Ectodermal cell (in vitro differentiated cells): ENCODE measurements at regions not wholly inside any gene's neighbourhood (a gene's known extent, or its start where the extent isn't known, plus 50 kb on each side); places are given as distances from the start of the nearest gene placed in this dataset.
A peak's percentile ranks its signal among the peaks of the same experiment; 100 is the strongest.

Source experiments
- H3K27ac ChIP-seq: 2 replicates; pipeline ENCODE4 v1.7.0; 2013; ENCODE audit warnings: mild to moderate bottlenecking, low read depth, low read length; ENCODE audit not compliant: insufficient read depth, poor library complexity, severe bottlenecking
- H3K27me3 ChIP-seq: 2 replicates; pipeline ENCODE4 v1.7.0; 2013; ENCODE audit warnings: mild to moderate bottlenecking, low read length; ENCODE audit not compliant: insufficient read depth, control insufficient read depth, poor library complexity, severe bottlenecking
- H3K36me3 ChIP-seq: one replicate; pipeline ENCODE4 v1.7.0; 2013; ENCODE audit warnings: low read length; ENCODE audit not compliant: control insufficient read depth, insufficient read depth
- H3K4me1 ChIP-seq: one replicate; pipeline ENCODE4 v1.7.0; 2013; ENCODE audit warnings: low read length; ENCODE audit not compliant: control insufficient read depth, insufficient read depth
- H3K4me3 ChIP-seq: 2 replicates; pipeline ENCODE4 v1.7.0; 2013; ENCODE audit warnings: low read depth, low read length, control low read depth; ENCODE audit not compliant: insufficient read depth
- H3K9me3 ChIP-seq: 2 replicates; pipeline ENCODE4 v1.7.0; 2013; ENCODE audit warnings: mild to moderate bottlenecking, low read length, moderate library complexity; ENCODE audit not compliant: control insufficient read depth
- WGBS, 2 experiments: methylation state at CpG; one replicate each; pipeline ENCODE4 v1.1.7; 2013; ENCODE audit warnings: missing lambda C conversion rate in 2 of 2; 5-methylcytosine and 5-hydroxymethylcytosine counted together

DNA sequence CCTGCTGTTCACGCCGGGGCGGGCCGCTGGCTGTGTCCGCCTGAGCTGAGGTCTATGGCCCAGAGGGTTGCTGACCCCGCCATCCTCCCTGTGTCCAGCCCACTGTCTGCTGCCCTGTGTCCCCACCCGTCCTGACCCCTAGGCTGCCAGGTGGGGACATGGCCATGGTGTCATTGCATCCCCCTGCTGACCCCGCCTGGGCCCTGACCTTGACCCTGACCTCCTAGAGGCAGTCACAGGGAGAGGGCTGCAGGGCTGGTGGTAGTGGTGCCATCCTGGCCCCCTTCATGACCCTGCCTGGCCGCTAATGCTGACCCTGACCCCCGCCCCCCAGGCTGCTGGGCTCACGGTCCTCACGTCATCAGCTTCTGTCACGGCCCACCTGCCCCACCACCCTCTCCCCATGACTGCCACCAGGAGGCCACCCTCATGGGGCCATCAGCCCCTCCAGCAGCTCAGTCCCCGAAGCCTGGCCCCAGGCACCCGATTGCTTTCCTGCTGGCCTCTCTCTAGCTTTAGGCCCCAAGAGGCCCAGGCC is 285.9 kb downstream of the BRD1 start:
- Histone ChIP-seq H3K9me3 (no peaks in the 10 kb centered on the region), H3K27ac (no peak overlapping the region), H3K4me3 (no peak overlapping the region), H3K4me1 (peaks cover 9% of the 10 kb centered on the region), H3K27me3 (no peaks in the 10 kb centered on the region), H3K36me3 (no peaks in the 10 kb centered on the region)
- 95 to 96% methylated on average over 15 of the region's 15 CpGs for WGBS, 2 experiments

DNA sequence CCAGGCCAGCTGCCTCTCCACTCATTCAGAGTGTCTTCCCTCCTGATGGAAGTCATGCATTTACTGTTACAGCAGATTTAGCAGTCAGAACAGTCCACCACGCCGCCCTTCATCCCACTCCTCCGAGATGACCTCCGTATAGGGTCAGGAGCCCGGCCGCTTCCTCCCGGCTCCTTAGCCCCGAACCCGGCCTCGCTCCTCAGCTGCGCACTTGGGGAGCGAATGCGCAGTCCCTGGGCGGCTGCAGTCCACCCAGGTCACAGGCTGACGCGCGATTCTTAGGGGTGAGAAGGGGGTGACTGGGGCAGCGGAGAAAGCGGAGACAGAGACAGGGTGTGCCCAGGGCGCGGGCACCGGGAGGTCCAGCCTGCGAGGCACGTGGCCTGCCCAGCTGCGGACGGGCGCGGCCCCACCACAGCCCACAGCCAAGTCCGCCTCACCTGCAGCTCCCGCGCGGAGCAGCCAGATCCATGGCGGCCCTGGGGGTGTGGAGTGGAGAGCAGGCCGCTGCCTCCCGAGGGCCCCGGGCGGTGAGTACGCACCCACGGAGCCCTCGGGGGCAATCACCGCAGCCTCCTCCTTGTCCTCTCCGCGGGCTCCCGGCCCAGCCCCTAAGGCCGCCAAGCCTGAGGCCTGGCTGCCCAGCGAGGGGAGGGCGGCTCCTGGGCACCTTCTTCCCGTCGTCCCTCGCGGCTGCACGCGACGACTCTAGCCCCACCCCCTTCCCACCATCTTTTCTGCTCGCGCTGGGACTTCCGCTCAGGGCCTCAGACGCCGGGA is 286.6 kb downstream of the BRD1 start:
- WGBS, 2 experiments: 95% methylated on average over 59 of the region's 59 CpGs
- Histone ChIP-seq H3K27me3 (no peaks in the 10 kb centered on the region), H3K9me3 (no peaks in the 10 kb centered on the region), H3K4me3 (no peak overlapping the region), H3K4me1 (peaks cover 16% of the 10 kb centered on the region), H3K27ac (no peak overlapping the region), H3K36me3 (no peaks in the 10 kb centered on the region)

DNA sequence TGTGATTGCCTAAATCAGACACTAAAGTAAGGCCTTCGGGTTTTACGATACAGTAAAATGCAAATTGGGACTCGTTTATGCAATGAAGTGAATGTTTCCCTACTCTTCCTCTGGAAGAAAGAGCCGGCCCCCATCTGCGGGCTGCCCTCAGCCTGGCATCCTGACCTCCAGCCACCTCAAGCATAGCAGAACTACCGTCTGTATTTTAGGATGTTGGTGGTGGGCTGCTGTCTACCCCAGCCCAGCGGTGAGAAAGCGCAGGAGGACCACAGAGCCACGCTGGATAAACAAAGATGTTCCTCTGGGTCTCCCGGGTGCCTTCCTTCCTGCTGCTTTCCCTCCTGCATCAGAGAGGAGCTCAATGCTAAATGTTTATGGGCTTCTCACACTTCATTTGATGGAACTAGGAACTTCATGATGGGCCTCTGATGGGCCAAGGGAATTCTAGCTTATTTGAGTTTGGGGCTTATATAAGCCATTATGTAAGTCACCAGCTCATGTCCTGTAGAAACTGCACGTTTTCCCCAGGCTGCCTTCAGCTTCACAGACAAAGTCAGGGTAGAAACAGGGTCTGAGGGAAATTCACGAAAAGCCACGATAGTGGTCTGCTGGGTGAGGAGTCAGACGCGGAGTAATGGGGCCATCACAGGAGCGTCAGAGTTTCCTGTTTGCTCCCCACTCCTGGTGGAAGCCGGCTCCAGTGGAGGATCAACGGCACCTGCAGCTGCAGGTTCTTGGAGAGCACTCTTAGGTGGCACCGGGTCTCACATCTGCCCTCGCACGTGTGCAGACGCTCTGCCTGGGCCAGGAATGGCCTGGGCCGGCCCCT is 287.4 kb downstream of the BRD1 start:
- Histone ChIP-seq H3K4me3 (no peak overlapping the region), H3K27me3 (no peaks in the 10 kb centered on the region), H3K4me1 (peaks cover 20% of the 10 kb centered on the region), H3K36me3 (no peaks in the 10 kb centered on the region), H3K9me3 (no peaks in the 10 kb centered on the region), H3K27ac (no peak overlapping the region)
- 95% methylated on average over 23 of the region's 23 CpGs for WGBS, 2 experiments

DNA sequence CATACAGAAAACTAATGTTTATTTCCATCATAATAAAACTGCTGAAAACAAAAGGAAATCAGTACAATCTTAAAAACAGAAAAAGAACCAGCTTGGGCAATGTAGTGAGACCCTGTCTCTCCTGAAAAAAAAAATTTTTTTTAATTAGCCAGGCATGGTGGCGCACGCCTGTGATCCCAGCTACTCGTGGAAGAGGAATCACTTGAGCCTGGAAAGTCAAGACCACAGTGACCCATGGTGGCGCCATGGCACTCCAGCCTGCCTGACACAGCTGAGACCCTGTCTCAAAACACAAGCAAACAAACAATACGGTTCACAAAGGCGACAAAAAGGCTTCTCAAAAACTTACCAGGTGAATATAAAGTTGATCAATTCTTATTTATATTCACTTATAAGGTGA is 289.7 kb downstream of the BRD1 start:
- Histone ChIP-seq H3K4me1 (peaks cover 20% of the 10 kb centered on the region), H3K36me3 (no peaks in the 10 kb centered on the region), H3K27me3 (no peaks in the 10 kb centered on the region), H3K27ac (no peak overlapping the region), H3K9me3 (no peaks in the 10 kb centered on the region), H3K4me3 (no peak overlapping the region)
- 92 to 94% methylated on average over 5 to 6 of the region's 6 CpGs for WGBS, 2 experiments

DNA sequence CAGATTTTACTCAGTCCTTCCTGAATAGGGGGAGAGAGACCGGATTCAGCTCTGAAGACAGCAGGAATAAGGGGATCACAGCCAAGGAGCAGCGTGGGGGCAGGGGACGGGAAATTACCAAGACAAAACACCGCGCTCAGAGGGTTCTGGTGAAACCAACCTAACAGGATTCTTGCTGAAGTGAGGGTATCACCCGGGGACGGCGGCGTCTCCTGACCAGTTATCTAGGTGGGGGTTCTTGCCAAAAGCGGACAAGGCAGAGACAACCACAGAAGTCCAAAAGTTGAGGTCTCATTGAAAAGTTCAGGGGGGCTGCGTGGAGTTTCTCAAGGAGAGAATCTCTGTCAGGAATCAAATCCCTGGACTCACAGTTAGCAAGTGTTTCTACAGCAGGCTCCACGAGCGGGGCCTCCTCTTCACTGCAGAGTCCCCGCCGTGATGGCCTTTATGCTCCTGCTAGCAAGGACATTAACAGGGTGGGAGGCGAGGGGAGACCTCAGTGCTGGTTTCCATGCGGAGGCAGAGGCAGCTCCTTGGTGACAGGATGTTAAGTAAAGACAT is 291.0 kb downstream of the BRD1 start:
- Histone ChIP-seq H3K9me3 (no peaks in the 10 kb centered on the region), H3K27ac (peak overlapping the region; percentile 76), H3K27me3 (no peaks in the 10 kb centered on the region)

DNA sequence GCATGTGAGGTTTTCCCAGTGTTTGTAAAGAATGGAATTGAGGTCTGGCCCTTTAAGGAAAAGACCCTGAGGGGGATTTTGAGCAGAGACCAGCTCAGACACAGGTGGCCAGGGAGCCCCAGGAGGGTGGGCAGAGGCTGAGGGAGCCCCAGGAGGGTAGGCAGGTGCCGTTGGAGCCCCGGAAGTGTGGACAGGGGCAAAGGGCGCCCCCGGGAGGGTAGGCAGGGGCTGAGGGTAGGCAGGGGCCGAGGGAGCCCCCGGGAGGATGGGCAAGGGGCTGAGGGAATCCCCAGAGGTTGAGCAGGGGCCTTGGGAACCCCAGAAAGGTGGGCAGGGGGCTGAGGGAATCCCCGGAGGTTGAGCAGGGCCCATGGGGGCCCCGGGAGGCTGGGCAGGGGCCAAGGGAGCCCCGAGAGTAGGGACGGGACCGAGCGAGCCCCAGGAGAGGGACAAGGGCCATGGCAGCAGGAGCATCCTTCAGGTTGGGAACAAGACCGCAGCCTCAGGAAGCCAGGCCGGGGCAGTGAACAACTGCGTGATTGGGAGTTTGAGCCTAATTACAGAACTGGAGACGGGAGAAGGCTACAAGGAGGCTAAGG is 292.0 kb downstream of the BRD1 start:
- Histone ChIP-seq H3K9me3 (no peaks in the 10 kb centered on the region), H3K4me1 (peaks cover 20% of the 10 kb centered on the region), H3K4me3 (no peak overlapping the region), H3K27me3 (no peaks in the 10 kb centered on the region), H3K27ac (no peak overlapping the region), H3K36me3 (no peaks in the 10 kb centered on the region)
- 83% methylated on average over 16 of the region's 16 CpGs for WGBS, 2 experiments

More for the DNA sequence above, 291.0 kb downstream of the BRD1 start:
- peak overlapping the region; percentile 6 for H3K4me3 ChIP-seq
- peaks cover 20% of the 10 kb centered on the region for H3K4me1 ChIP-seq
- WGBS, 2 experiments: 4% methylated on average over 17 of the region's 17 CpGs
- H3K36me3 ChIP-seq: no peaks in the 10 kb centered on the region

DNA sequence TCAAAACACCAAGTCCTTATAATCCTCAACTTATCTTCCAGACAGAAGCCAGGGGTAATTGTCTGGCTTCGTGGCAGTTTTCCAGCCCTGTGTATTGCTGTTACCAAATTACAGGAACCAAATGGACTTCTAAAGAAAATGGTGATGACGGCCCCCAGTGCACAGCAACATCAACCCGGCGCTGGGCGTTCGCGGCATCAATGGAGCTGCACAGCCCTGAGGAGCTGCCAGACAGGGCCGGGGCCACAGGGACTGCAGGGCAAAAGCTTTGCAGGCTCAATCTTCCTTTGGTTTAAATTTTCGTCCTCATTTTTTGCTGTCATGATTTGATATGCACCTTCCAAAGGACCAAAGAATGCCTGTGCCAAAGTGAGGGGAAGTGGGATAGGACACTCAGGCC is 292.5 kb downstream of the BRD1 start:
- Histone ChIP-seq H3K27ac (no peak overlapping the region), H3K36me3 (no peaks in the 10 kb centered on the region), H3K9me3 (no peaks in the 10 kb centered on the region), H3K4me3 (no peak overlapping the region), H3K4me1 (peaks cover 18% of the 10 kb centered on the region), H3K27me3 (no peaks in the 10 kb centered on the region)
- 93 to 96% methylated on average over 9 of the region's 9 CpGs for WGBS, 2 experiments

DNA sequence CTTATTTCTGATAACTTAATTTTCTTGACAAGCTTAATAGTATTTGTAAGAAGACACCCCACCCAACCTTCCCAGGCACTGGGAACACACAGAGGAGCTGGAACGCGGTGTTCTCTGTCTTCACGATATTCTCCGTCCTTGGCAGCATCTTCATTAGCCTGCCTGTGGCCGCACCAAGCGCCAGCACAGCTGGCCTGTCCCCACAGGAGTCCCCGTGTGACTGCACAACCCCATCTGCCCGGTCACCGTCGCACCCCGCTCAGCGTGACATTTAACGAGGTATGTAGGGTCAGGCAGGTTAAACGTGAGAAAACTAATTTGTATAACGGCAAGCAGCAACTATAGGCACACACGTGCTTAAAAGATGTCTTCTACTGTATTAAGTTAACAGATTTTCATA is 293.3 kb downstream of the BRD1 start:
- Histone ChIP-seq H3K27ac (no peak overlapping the region), H3K9me3 (no peaks in the 10 kb centered on the region), H3K27me3 (no peaks in the 10 kb centered on the region), H3K36me3 (no peaks in the 10 kb centered on the region), H3K4me1 (peaks cover 16% of the 10 kb centered on the region), H3K4me3 (no peak overlapping the region)
- WGBS, 2 experiments: 90 to 91% methylated on average over 16 of the region's 16 CpGs

DNA sequence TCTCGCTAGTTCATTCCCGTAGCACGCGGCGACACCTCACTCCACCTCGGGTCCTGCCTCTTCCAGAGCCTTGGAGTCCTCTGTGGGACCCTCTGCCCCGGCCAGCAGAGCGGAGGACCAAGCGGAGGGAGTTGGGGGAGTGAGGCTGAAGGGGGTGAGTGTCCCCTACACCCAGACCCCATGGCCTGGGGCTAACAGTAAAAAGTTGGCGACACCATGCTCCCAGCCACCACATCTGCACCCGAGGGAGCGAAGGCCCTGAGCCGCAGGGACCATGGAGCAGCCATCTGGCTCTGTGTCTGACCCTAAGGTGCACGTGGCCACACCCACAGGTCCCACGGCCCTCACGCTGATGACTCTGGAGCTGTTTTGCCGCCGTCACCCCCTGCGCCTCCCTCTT is 293.8 kb downstream of the BRD1 start:
- H3K27ac ChIP-seq: no peak overlapping the region
- WGBS, 2 experiments: 93 to 95% methylated on average over 19 of the region's 19 CpGs
- peaks cover 16% of the 10 kb centered on the region for H3K4me1 ChIP-seq
- no peaks in the 10 kb centered on the region for H3K27me3 ChIP-seq
- H3K9me3 ChIP-seq: no peaks in the 10 kb centered on the region
- H3K36me3 ChIP-seq: no peaks in the 10 kb centered on the region
- no peak overlapping the region for H3K4me3 ChIP-seq
